GM18519 (cell line): ENCODE measurements at regions not wholly inside any gene's neighbourhood (a gene's known extent, or its start where the extent isn't known, plus 50 kb on each side); places are given as distances from the start of the nearest gene placed in this dataset.

Experiments used
- ATAC-seq: cut with Tn5 transposase; IDR thresholded peaks from one replicate; pipeline ENCODE4 v1.9.1; 2021; ENCODE audit warnings: mild to moderate bottlenecking, moderate library complexity; ENCODE audit not compliant: unreplicated experiment, low FRiP score

DNA sequence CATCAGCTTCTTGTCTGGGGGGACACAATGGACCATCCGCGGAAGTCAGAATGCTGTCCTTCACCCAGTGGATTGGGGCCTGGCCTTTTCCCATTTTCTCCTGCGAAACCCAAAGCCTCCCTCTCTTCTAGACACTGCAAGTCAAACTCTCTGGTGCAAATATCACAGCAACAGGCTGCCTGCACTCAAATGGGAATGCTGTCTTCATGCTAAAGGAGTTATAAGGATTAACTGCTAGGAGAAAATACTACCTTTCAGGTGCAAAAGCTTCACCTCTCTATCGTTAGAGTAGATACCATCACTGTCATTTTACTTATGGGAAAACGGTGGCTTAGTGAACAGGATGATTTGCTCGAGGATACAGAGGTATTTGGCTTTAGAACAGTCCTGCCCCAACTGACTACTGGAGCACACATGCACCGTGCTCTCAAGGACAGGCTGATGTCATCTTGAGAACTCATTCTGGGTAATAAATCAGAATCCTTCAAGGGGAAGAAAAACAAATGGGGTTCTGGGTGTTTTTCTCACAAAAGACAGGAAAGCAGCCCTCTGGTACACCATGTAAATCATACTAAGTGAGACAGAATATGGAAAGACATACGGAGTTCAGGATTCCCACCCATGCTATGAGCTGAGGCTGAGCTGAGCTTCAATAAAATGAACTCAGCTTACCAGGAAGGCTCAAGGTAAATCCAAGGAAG is 100.9 kb downstream of the SAMD9 start:
- ATAC-seq: no peak

DNA sequence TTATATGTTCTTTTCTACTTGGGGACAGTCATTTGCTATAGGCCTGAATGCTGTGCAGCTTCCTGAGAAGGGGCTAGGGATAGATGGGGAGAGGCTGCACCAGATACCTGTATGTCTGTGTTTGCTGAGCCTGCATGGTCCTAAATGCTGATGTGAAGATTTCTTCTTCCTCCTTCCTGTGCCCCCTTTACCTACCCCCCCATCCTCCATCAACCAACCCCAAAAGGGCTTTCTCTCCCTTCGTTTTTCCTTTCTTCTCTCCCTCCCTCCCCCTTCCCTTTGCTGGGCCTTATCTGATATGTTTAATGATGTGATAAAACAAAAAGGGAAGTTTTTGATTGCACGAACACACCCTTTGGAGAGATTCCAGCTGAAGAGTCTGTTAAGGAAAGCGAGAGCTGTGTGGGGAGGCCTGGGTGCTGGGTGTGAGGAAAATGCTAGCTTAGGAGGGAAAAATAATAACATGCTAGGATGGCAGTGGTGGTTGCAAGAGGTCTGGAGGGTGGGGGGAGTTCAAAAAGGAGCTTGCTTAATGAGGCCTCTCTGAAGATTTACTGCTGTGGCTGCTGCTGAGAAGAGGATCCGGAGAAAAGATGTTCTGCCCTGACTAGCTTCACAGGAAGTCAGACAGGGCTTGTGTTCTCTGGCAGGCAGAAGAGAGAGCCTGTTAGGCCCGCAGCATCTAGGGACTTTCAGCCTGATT is 101.8 kb downstream of the SAMD9 start:
- no peak for ATAC-seq

DNA sequence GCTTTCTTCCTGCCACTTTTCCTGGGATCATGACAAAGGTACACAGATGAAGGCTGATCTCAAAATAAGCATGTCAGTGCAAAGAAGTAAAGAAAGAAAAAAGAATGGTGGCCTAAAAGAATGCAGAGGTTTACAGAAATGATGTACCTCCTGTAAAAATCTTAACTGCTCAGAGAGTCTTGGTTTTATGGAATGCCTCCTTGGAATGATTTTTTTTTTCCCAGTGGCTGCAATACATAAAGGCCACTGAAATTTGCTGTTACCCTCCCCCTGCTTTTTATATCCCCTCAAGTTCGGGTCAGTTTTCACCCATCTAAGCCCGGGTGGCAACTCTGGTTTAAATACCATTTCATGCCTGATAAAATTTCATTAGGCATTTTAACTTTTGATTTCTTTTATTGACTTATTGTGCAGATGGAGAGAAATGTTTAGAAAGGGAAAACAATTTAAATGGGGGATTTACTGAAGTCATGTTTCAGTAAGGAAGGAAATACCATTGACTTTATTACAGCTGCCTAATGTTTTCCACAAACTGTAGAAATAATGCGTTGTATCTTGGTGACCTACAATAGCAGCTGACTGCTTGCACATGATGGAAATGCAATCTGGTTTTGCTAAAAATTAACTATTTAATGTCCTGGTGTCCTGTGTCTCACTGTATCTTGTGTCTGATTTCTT is 102.5 kb downstream of the SAMD9 start:
- no peak for ATAC-seq

- ATAC-seq: no peak
These were observed 103.4 kb downstream of the SAMD9 start for GRCh38 chr7:93014410-93014809.

- no peak for ATAC-seq
These were observed 104.2 kb downstream of the SAMD9 start for GRCh38 chr7:93013446-93014061.

- ATAC-seq: no peak
These were observed 106.2 kb downstream of the SAMD9 start for GRCh38 chr7:93011351-93012294.

- ATAC-seq: no peak
These were observed 108.9 kb downstream of the SAMD9 start for GRCh38 chr7:93008833-93009232.

DNA sequence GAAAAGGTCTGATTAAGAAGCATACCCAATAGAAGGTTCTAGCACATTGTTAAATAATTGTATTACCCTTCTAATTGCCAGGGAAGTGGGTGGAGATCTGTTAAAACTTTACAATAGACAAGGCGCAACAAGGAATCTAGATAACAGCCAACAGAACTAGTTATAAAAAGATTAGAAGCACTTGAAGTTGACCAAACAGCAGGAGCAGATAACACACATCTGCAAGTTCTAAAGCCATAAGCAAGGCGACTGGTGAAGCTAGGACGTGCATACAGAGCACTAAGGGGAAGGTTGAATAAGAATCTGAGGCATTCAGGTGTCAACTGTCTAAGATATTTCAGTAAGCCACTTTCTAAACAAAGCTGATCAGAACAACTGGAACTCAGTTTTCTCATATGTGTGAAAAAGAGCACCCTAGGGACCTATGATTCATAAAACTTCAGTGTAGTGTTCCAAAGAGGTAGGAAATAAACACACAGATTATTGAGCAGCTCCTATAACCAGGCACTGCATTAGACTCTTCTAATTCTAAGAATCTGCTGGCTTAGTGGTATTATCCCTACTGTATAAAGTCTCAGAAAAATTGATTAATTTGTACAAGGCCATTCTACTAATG is 111.2 kb downstream of the SAMD9 start:
- ATAC-seq: no peak

GRCh38 chr7:93004906-93005305 is 112.9 kb downstream of the SAMD9 start:
- no peak for ATAC-seq

GRCh38 chr7:92997719-92998118 is 120.1 kb downstream of the SAMD9 start:
- no peak for ATAC-seq

- ATAC-seq: no peak
These were observed 120.6 kb downstream of the SAMD9 start for GRCh38 chr7:92997152-92997551.

DNA sequence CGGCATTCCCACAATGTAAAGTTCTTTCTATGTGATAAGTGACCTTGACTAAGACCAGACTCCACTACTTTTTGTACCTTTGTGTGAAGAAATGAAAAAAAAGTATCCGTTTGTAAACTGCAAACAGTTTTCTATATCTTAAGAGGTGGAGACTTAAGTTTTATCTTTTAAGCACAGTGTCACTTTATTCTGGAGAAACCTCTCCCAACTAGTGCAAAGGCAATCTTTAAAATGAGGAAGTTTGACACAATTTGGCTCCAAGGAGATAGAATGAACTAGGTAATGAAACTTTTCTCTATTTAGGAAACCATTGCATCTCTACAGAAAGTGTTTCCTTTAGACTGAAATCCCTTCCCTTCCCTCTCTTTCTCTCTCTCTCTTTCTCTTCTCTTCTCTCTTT is 122.9 kb downstream of the SAMD9 start:
- ATAC-seq: no peak

DNA sequence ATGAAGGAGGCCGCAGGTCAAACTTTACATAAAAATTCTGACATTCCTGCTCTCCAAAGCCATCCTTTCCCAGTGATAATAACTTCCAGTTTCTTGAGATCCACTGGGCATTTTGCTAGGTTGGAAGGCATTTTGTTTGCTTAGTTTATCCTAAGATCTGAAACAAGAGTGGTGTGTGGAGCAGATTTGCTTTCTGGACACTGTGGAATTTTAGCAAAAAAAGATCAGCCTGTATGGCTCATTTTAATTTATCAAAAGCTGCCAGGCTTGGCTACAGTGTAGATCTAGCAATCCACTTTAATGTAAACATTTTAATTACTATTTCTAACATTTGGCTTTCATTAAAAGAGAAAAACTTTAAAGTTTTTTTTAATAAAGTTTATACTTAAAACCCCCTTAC is 124.8 kb downstream of the SAMD9 start:
- ATAC-seq: no peak

DNA sequence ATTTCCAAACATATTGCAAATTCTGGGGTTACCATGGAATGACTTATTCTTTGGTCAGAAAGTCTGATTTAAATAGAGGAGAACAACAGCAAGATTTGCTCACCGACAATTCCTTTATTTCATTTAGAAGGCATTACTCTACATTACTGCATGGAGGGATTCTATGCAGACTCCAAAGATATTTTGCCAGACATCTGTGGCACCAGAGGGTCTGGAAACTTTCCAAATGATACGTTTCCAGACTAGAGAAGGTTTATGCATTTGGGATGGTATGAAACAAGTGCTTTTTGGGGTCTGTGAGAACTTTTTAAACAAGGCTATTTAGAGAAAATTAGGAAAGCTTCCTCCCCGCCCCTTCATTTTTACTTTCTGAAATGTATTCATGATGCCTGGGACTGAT is 125.3 kb downstream of the SAMD9 start:
- ATAC-seq: no peak

DNA sequence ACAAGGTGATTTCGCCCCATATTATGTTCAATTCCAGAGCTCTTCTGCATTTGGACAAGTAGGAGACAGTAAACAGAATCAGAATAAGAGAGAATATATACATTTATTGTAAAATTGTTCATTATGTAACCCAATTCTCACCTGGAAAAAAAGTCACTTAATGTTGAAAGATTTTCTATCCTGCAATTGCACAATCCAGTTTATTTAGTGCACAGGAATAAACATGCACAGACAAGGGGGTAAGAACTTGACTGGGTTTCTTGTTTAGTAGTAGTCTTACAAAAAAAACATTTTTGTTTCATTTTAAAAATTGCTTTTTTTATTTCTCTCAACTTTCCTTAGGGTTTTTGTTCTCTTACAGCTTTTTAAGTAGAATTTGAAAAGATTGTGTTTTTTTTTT is 126.6 kb downstream of the SAMD9 start:
- ATAC-seq: no peak

DNA sequence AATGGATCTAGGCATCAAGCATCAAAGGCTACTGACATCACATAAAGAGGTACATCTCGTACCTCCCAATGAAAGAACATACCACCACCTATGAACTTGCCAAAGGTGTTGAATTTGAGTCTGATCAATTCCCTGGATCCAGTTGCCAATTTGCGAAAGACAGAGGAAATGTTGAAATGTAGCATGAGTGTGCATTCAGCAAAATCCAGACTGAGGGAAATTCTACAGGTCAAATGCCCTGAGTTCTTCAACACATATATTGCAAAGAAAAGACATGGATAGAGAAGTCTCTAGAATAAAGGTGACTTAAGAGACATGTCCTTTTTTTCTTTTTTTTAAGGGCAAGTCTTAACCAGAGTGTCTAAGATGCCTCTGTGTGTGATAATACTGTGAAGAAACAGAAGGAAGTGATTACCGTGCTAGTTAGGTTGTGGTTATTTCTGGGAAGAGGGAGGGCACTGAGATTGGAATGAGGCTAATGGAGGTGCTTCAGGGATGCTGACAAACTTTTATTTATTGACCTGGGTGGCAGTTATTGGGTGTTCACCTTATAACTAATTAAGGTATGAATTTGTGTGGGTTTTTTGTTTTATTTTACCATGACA is 128.7 kb downstream of the SAMD9 start:
- ATAC-seq: no peak

DNA sequence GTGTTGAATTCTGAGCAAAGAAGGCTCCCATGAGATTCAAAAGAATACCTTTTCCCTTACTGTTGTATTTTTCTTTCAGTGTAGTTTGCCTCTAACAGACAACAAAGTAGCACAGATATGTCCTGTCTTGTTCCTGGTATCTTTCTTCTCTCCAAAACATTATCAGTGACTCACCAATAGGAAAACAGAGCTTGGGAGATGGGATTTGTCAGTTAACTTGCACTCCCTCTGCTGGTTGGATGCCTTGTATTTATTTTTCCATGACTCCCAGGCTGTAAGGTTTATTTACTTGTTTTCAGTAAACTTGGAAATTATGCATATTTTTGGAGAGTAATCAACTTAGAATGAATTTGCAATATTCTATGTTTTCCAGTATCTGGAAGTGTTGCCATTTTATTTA is 129.7 kb downstream of the SAMD9 start:
- ATAC-seq: no peak

DNA sequence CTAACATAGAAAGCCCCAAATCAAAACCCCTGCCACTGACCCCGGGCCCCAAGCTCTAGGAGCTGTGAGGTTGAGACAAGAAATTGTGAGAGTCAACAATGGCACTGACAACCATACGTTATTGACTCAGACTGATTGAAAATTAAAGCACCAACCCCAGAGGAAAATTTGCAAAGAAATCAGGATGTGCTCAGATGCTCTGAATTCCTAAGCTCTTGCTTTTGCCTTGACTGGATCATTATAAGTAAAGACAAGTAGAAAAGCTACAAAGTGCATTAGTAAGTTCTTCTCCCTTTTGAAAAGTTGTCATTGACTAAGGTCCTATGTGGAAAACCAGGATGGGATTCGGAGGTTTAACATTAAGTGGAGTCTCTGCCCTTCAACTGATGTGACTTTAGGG is 130.2 kb downstream of the SAMD9 start:
- no peak for ATAC-seq

- ATAC-seq: no peak
These were observed 130.7 kb downstream of the SAMD9 start for GRCh38 chr7:92987095-92987494.
